ENCODE measurements at regions not wholly inside any gene's neighbourhood (a gene's known extent, or its start where the extent isn't known, plus 50 kb on each side); places are given as distances from the start of the nearest gene placed in this dataset.

- TF ChIP-seq POLR2A (IDR thresholded peaks at IDR 0.05) (no peak), CTCF (IDR thresholded peaks at IDR 0.05) (no peak)
These were observed 76.0 kb downstream of the ACTBL2 start for GRCh38 chr5:57406641-57407040.
